DND-41 (cell line): ENCODE measurements at regions not wholly inside any gene's neighbourhood (a gene's known extent, or its start where the extent isn't known, plus 50 kb on each side); places are given as distances from the start of the nearest gene placed in this dataset.

ENCODE experiments used
- EZH2 ChIP-seq: IDR thresholded peaks from 3 replicates; pipeline ENCODE4 v1.6.1; 2012; ENCODE audit warnings: borderline replicate concordance, low read depth, mild to moderate bottlenecking, moderate library complexity, low read length, inconsistent platforms; ENCODE audit not compliant: severe bottlenecking
- TF ChIP-seq, protein P1 (sequence below): IDR thresholded peaks from 2 replicates; pipeline ENCODE4 v1.5.1; 2012; ENCODE audit warnings: borderline replicate concordance, low read length, moderate library complexity, mild to moderate bottlenecking; ENCODE audit not compliant: poor library complexity, severe bottlenecking; ENCODE audit errors: extremely low read depth

GRCh38 chr4:170741856-170742255 is 652.1 kb upstream of the AADAT start:
- TF ChIP-seq EZH2 = no peak
- TF ChIP-seq, protein P1, sequence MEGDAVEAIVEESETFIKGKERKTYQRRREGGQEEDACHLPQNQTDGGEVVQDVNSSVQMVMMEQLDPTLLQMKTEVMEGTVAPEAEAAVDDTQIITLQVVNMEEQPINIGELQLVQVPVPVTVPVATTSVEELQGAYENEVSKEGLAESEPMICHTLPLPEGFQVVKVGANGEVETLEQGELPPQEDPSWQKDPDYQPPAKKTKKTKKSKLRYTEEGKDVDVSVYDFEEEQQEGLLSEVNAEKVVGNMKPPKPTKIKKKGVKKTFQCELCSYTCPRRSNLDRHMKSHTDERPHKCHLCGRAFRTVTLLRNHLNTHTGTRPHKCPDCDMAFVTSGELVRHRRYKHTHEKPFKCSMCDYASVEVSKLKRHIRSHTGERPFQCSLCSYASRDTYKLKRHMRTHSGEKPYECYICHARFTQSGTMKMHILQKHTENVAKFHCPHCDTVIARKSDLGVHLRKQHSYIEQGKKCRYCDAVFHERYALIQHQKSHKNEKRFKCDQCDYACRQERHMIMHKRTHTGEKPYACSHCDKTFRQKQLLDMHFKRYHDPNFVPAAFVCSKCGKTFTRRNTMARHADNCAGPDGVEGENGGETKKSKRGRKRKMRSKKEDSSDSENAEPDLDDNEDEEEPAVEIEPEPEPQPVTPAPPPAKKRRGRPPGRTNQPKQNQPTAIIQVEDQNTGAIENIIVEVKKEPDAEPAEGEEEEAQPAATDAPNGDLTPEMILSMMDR = no peak
